ENCODE measurements at regions not wholly inside any gene's neighbourhood (a gene's known extent, or its start where the extent isn't known, plus 50 kb on each side); places are given as distances from the start of the nearest gene placed in this dataset.

- no peak for DNase-seq (ENCODE audit: low read depth in 2 of 3, low spot score in 1 of 3)
These were observed 2177.2 kb downstream of the TP53TG3F start for GRCh38 chr16:35636480-35637230.

- no peak for DNase-seq (ENCODE audit: low read depth in 2 of 3, low spot score in 1 of 3)
These were observed 2178.3 kb downstream of the TP53TG3F start for GRCh38 chr16:35637683-35638082.

GRCh38 chr16:35639233-35640205 lies 2180.1 kb downstream of the TP53TG3F start:
- no peak for DNase-seq (ENCODE audit: low read depth in 2 of 3, low spot score in 1 of 3)

GRCh38 chr16:35642322-35642835 lies 2183.0 kb downstream of the TP53TG3F start:
- DNase-seq (ENCODE audit: low read depth in 2 of 3, low spot score in 1 of 3): no peak

GRCh38 chr16:35651841-35652240 lies 2192.4 kb downstream of the TP53TG3F start:
- DNase-seq (ENCODE audit: low read depth in 2 of 3, low spot score in 1 of 3): no peak

- DNase-seq (ENCODE audit: low read depth in 2 of 3, low spot score in 1 of 3): no peak
These were observed 2204.8 kb downstream of the TP53TG3F start for GRCh38 chr16:35664091-35664693.

GRCh38 chr16:35685085-35685484 lies 2225.7 kb downstream of the TP53TG3F start:
- no peak for DNase-seq (ENCODE audit: low read depth in 2 of 3, low spot score in 1 of 3)

GRCh38 chr16:35686595-35686994 lies 2227.2 kb downstream of the TP53TG3F start:
- DNase-seq (ENCODE audit: low read depth in 2 of 3, low spot score in 1 of 3): no peak

GRCh38 chr16:35687071-35687470 lies 2227.7 kb downstream of the TP53TG3F start:
- no peak for DNase-seq (ENCODE audit: low read depth in 2 of 3, low spot score in 1 of 3)

- no peak for DNase-seq (ENCODE audit: low read depth in 2 of 3, low spot score in 1 of 3)
These were observed 2228.4 kb downstream of the TP53TG3F start for GRCh38 chr16:35687781-35688180.

GRCh38 chr16:35689764-35690163 lies 2230.4 kb downstream of the TP53TG3F start:
- no peak for DNase-seq (ENCODE audit: low read depth in 2 of 3, low spot score in 1 of 3)

- DNase-seq (ENCODE audit: low read depth in 2 of 3, low spot score in 1 of 3): no peak
These were observed 2231.0 kb downstream of the TP53TG3F start for GRCh38 chr16:35690413-35690812.

- DNase-seq (ENCODE audit: low read depth in 2 of 3, low spot score in 1 of 3): no peak
These were observed 2231.6 kb downstream of the TP53TG3F start for GRCh38 chr16:35691057-35691456.

- no peak for DNase-seq (ENCODE audit: low read depth in 2 of 3, low spot score in 1 of 3)
These were observed 2233.4 kb downstream of the TP53TG3F start for GRCh38 chr16:35692824-35693223.

GRCh38 chr16:35706901-35707300 lies 2247.5 kb downstream of the TP53TG3F start:
- no peak for DNase-seq (ENCODE audit: low read depth in 2 of 3, low spot score in 1 of 3)

GRCh38 chr16:35711435-35711834 lies 2252.0 kb downstream of the TP53TG3F start:
- DNase-seq (ENCODE audit: low read depth in 2 of 3, low spot score in 1 of 3): no peak

GRCh38 chr16:35711958-35712357 lies 2252.5 kb downstream of the TP53TG3F start:
- no peak for DNase-seq (ENCODE audit: low read depth in 2 of 3, low spot score in 1 of 3)

GRCh38 chr16:35713762-35714650 lies 2254.6 kb downstream of the TP53TG3F start:
- DNase-seq (ENCODE audit: low read depth in 2 of 3, low spot score in 1 of 3): no peak

- DNase-seq (ENCODE audit: low read depth in 2 of 3, low spot score in 1 of 3): no peak
These were observed 2255.3 kb downstream of the TP53TG3F start for GRCh38 chr16:35714665-35715064.

- DNase-seq (ENCODE audit: low read depth in 2 of 3, low spot score in 1 of 3): no peak
These were observed 2265.1 kb downstream of the TP53TG3F start for GRCh38 chr16:35724551-35724950.

All from stimulated activated CD4-positive, alpha-beta T cell treated with anti-CD3 and anti-CD28 coated beads, Interleukin-12 subunit alpha, Interleukin-12 subunit beta, amount 100 ng/mL, for 48 hours (primary cell).